HepG2 (cell line): ENCODE measurements at regions not wholly inside any gene's neighbourhood (a gene's known extent, or its start where the extent isn't known, plus 50 kb on each side); places are given as distances from the start of the nearest gene placed in this dataset.

ENCODE experiments used
- ATAC-seq: fragments of 200-7000 bp; cut with Tn5 transposase; 3 replicates; pipeline ENCODE4 v1.9.1; 2020; ENCODE audit warnings: mild to moderate bottlenecking, moderate library complexity
- BruUV-seq: library from RNA; stranded (reverse); fragments of 400-500 nt; replicated peaks from 2 replicates; lab custom pipeline; 2021; lab: Mats Ljungman, UMichigan
- CTCF ChIA-PET: fragments of 300-600 bp; formaldehyde crosslinking; extraction: SDS; loops from one replicate; lab custom pipeline; 2021; ENCODE audit warnings: low total read pairs, inconsistent platforms, low intra/inter-chr PET ratio; lab: Yijun Ruan, JAX
- POLR2A ChIA-PET: fragments of 350-600 bp; sonication (Branson Sonifier 250); formaldehyde crosslinking; loops from one replicate; lab custom pipeline; 2020; ENCODE audit warnings: antibody characterized with exemption, inconsistent platforms; lab: Yijun Ruan, JAX
- DNase-seq: peaks from one replicate; pipeline ENCODE4 v3.0.0-alpha.2; 2015; ENCODE audit warnings: low spot score
- FAIRE-seq: peaks from 3 replicates; lab custom pipeline; 2011; peaks lifted over from hg19 to GRCh38; lab: Jason Lieb, UNC
- H2AFZ ChIP-seq: one replicate; pipeline ENCODE4 v1.6.1; 2011; ENCODE audit warnings: low read length, inconsistent platforms
- H3K27ac ChIP-seq: fragments of 300-600 bp; 3 replicates; pipeline ENCODE4 v1.8.0; 2011; ENCODE audit warnings: mixed run types, mild to moderate bottlenecking, mixed read lengths, low read length, inconsistent platforms; ENCODE audit not compliant: insufficient read depth; ENCODE audit errors: extremely low read length
- H3K27me3 ChIP-seq, 2 experiments: fragments of 200-600 bp in 1 of 2; 2 replicates in 1 of 2; 3 replicates in 1 of 2; pipeline versions ENCODE4 v1.6.0 to v1.8.0; 2011; ENCODE audit warnings: low read length in 2 of 2, mild to moderate bottlenecking in 2 of 2, moderate library complexity in 2 of 2, inconsistent platforms in 1 of 2; ENCODE audit not compliant: insufficient read depth in 2 of 2, control insufficient read depth in 1 of 2
- H3K36me3 ChIP-seq, 2 experiments: fragments of 200-600 bp in 1 of 2; replicated peaks in 1 of 2; 2 replicates in 1 of 2; 3 replicates in 1 of 2; pipeline versions ENCODE4 v1.5.1 to v1.8.0; 2011; ENCODE audit warnings: low read length in 2 of 2, inconsistent platforms in 1 of 2; ENCODE audit not compliant: insufficient read depth in 2 of 2, control insufficient read depth in 1 of 2
- H3K4me1 ChIP-seq: 2 replicates; pipeline ENCODE4 v1.5.1; 2012; ENCODE audit warnings: low read length, inconsistent platforms; ENCODE audit not compliant: insufficient read depth
- H3K4me2 ChIP-seq: 2 replicates; pipeline ENCODE4 v1.6.0; 2011; ENCODE audit warnings: low read depth, low read length, inconsistent platforms
- H3K4me3 ChIP-seq, 3 experiments: fragments of 200-600 bp in 1 of 3; sonication (generic), shearing (Covaris generic) in 1 of 3; replicated peaks in 1 of 3; 2 replicates each; pipeline ENCODE4 v1.5.1; 2011 to 2016; ENCODE audit warnings: low read length in 3 of 3, inconsistent platforms in 2 of 3, low read depth in 2 of 3, mild to moderate bottlenecking in 2 of 3, control low read depth in 1 of 3, mixed read lengths in 1 of 3; ENCODE audit not compliant: insufficient read depth in 1 of 3
- H3K79me2 ChIP-seq: one replicate; pipeline ENCODE4 v1.6.1; 2011; ENCODE audit warnings: low read length, inconsistent platforms; ENCODE audit not compliant: insufficient read depth
- H3K9ac ChIP-seq: 2 replicates; pipeline ENCODE4 v1.6.0; 2011; ENCODE audit warnings: mild to moderate bottlenecking, low read depth, low read length, inconsistent platforms; ENCODE audit not compliant: insufficient read depth
- H3K9me3 ChIP-seq: 2 replicates; pipeline ENCODE4 v1.5.1; 2012; ENCODE audit warnings: mild to moderate bottlenecking, low read length
- H4K20me1 ChIP-seq: 2 replicates; pipeline ENCODE4 v1.6.0; 2011; ENCODE audit warnings: inconsistent platforms, mild to moderate bottlenecking, low read length, moderate library complexity; ENCODE audit not compliant: insufficient read depth
- DR1 ChIP-seq: sonication (generic); formaldehyde crosslinking; IDR thresholded peaks from 2 replicates; pipeline ENCODE4 v1.8.0; 2021; ENCODE audit warnings: mild to moderate bottlenecking, missing genetic modification reagents, inconsistent platforms
- GTF2F1 ChIP-seq: fragments of 150-350 bp; IDR thresholded peaks from 2 replicates; pipeline ENCODE4 v1.6.1; 2014; ENCODE audit warnings: low read length
- HHEX ChIP-seq: IDR thresholded peaks from 2 replicates; pipeline ENCODE4 v1.6.1; 2016; ENCODE audit warnings: control low read depth
- IKZF1 ChIP-seq: fragments of 450-650 bp; IDR thresholded peaks from 2 replicates; pipeline ENCODE4 v1.7.1; 2016
- KDM1A ChIP-seq: IDR thresholded peaks from 2 replicates; pipeline ENCODE4 v1.6.1; 2016; ENCODE audit warnings: missing compliant biosample characterization
- MAFF ChIP-seq: IDR thresholded peaks from 2 replicates; pipeline ENCODE4 v1.6.1; 2011; ENCODE audit warnings: low read depth, low read length, improper control_type of control experiment
- NFE2L1 ChIP-seq: sonication (generic); formaldehyde crosslinking; IDR thresholded peaks from 2 replicates; pipeline ENCODE4 v1.4.0; 2020; ENCODE audit warnings: missing genetic modification reagents, mild to moderate bottlenecking, borderline replicate concordance
- ZMYM3 ChIP-seq: sonication (generic); formaldehyde crosslinking; IDR thresholded peaks from 2 replicates; pipeline ENCODE4 v1.5.1; 2020; ENCODE audit warnings: mild to moderate bottlenecking, missing genetic modification reagents
- ZNF34 ChIP-seq: sonication (generic); formaldehyde crosslinking; IDR thresholded peaks from 2 replicates; pipeline ENCODE4 v1.4.0; 2020; ENCODE audit warnings: mild to moderate bottlenecking, missing genetic modification reagents, borderline replicate concordance
- ZNF512B ChIP-seq: sonication (generic); formaldehyde crosslinking; IDR thresholded peaks from 2 replicates; pipeline ENCODE4 v1.5.1; 2020; ENCODE audit warnings: missing genetic modification reagents, mild to moderate bottlenecking, borderline replicate concordance
- ZNF552 ChIP-seq: sonication (generic); formaldehyde crosslinking; IDR thresholded peaks from 2 replicates; pipeline ENCODE4 v1.9.0; 2022; ENCODE audit warnings: missing genetic modification reagents, mild to moderate bottlenecking, borderline replicate concordance
- ZNF841 ChIP-seq: sonication (generic); formaldehyde crosslinking; IDR thresholded peaks from 2 replicates; pipeline ENCODE4 v1.8.1; 2023; ENCODE audit warnings: missing genetic modification reagents, borderline replicate concordance
- WGBS: methylation state at CpG from one replicate; pipeline ENCODE4 v1.1.6; 2017; ENCODE audit warnings: low lambda C conversion rate; 5-methylcytosine and 5-hydroxymethylcytosine counted together
- in situ Hi-C: cut with HindIII; loops from 2 replicates; pipeline ENCODE4 v1.10.0; 2017; ENCODE audit warnings: low pct_unique_long_range_greater_than_20kb; ENCODE audit not compliant: extremely low pct_ligation_motif_present
- intact Hi-C: fragments of 100-400 bp; cut with micrococcal nuclease; formaldehyde crosslinking; loops from one replicate; pipeline ENCODE4 v1.10.0; 2022; ENCODE audit not compliant: unreplicated experiment
- TF ChIP-seq, protein P1 (sequence below), 2 experiments: fragments of 450-650 bp in 1 of 2; sonication (generic) in 1 of 2; formaldehyde crosslinking; IDR thresholded peaks; 2 replicates each; pipeline versions ENCODE4 v1.5.0 to v1.8.0; 2020 to 2022; ENCODE audit warnings: mild to moderate bottlenecking in 1 of 2, missing genetic modification reagents in 1 of 2
- TF ChIP-seq, protein P2 (sequence below): sonication (generic); formaldehyde crosslinking; IDR thresholded peaks from 2 replicates; pipeline ENCODE4 v1.8.0; 2023; ENCODE audit warnings: mild to moderate bottlenecking, missing genetic modification reagents
- TF ChIP-seq, protein P3 (sequence below): sonication (generic); formaldehyde crosslinking; IDR thresholded peaks from 2 replicates; pipeline ENCODE4 v1.8.1; 2023; ENCODE audit warnings: mild to moderate bottlenecking, inconsistent platforms, moderate library complexity, missing genetic modification reagents, borderline replicate concordance

DNA sequence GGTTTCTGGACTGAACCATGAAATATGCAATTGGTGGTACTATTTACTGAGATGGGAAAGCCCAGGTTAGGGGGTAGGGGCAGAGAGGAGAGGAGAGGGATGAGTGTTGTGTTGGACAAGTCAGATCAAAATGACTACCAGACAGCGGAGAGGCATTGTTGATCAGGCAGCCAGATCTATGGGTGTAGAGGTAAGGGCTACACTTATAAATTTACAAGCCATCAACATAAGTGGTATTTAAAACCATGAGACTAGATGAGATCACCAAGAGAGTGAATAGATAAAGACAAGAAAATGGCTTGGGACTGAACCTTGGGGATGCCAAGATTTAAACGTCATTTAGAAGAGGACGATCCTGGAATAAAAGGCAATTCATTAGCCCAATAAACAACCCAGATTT lies 123.4 kb downstream of the NXPE2 start:
- no peak for DNase-seq
- Histone ChIP-seq H3K9ac (no peak overlapping the region), H2AFZ (no peak overlapping the region), H3K79me2 (no peaks in the 10 kb centered on the region), H3K36me3 (no peaks in the 10 kb centered on the region; a peak in 1 of 5 replicates), H3K9me3 (no peaks in the 10 kb centered on the region), H3K4me2 (no peak overlapping the region), H3K27me3 (0 out of 5 replicates have a peak, but pooled peaks cover 0 to 1% of the 10 kb centered on the region in 2 experiments), H4K20me1 (no peaks in the 10 kb centered on the region), H3K4me3 (no peak overlapping the region), H3K27ac (no peak overlapping the region), H3K4me1 (no peaks in the 10 kb centered on the region)
- ChIA-PET POLR2A (no interaction called here), CTCF (no interaction called here)
- in situ Hi-C loops, result no loop called here
- no peak for FAIRE-seq
- ATAC-seq, result no peak
- BruUV-seq, result no TSS peak
- intact Hi-C loops, result no loop called here
- 9% methylated on average over 3 of the region's 3 CpGs for WGBS
- TF ChIP-seq NFE2L1 (no peak), ZNF841 (CRISPR knock-in tag) (no peak), IKZF1 (no peak), ZMYM3 (CRISPR knock-in tag) (no peak), GTF2F1 (no peak), DR1 (CRISPR knock-in tag) (no peak), KDM1A (CRISPR knock-in tag) (no peak), HHEX (no peak), ZNF34 (CRISPR knock-in tag) (no peak), MAFF (no peak), ZNF512B (CRISPR knock-in tag) (no peak), ZNF552 (no peak)
- TF ChIP-seq, protein P1, sequence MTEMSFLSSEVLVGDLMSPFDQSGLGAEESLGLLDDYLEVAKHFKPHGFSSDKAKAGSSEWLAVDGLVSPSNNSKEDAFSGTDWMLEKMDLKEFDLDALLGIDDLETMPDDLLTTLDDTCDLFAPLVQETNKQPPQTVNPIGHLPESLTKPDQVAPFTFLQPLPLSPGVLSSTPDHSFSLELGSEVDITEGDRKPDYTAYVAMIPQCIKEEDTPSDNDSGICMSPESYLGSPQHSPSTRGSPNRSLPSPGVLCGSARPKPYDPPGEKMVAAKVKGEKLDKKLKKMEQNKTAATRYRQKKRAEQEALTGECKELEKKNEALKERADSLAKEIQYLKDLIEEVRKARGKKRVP (CRISPR knock-in tag; IDR thresholded peaks at IDR 0.05), result no peak
- TF ChIP-seq, protein P2, sequence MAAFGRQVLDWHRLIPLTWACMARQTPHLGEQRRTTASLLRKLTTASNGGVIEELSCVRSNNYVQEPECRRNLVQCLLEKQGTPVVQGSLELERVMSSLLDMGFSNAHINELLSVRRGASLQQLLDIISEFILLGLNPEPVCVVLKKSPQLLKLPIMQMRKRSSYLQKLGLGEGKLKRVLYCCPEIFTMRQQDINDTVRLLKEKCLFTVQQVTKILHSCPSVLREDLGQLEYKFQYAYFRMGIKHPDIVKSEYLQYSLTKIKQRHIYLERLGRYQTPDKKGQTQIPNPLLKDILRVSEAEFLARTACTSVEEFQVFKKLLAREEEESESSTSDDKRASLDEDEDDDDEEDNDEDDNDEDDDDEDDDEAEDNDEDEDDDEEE (CRISPR knock-in tag), result no peak
- TF ChIP-seq, protein P3, sequence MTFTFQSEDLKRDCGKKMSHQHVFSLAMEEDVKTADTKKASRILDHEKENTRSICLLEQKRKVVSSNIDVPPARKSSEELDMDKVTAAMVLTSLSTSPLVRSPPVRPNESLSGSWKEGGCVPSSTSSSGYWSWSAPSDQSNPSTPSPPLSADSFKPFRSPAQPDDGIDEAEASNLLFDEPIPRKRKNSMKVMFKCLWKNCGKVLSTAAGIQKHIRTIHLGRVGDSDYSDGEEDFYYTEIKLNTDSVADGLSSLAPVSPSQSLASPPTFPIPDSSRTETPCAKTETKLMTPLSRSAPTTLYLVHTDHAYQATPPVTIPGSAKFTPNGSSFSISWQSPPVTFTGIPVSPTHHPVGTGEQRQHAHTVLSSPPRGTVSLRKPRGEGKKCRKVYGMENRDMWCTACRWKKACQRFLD, result no peak
